ENCODE measurements at regions not wholly inside any gene's neighbourhood (a gene's known extent, or its start where the extent isn't known, plus 50 kb on each side); places are given as distances from the start of the nearest gene placed in this dataset.
A peak's percentile ranks its signal among the peaks of the same experiment; 100 is the strongest.

- no peak for DNase-seq (ENCODE audit: low read depth)
- no peak for TF ChIP-seq CTCF (conservative IDR thresholded peaks at IDR 0.05; ENCODE audit: low read depth, low read length)
- no peak overlapping the region for H3K4me3 ChIP-seq (ENCODE audit: low read depth, low read length)
Observed at GRCh38 chr3:27593173-27593572, 109.0 kb upstream of the SLC4A7 start.

- no peak overlapping the region for H3K4me3 ChIP-seq (ENCODE audit: low read depth, low read length)
- DNase-seq (ENCODE audit: low read depth) = no peak
- no peak for TF ChIP-seq CTCF (conservative IDR thresholded peaks at IDR 0.05; ENCODE audit: low read depth, low read length)
Observed at GRCh38 chr3:27591312-27592210, 107.4 kb upstream of the SLC4A7 start.

GRCh38 chr3:27590437-27591298 lies 106.5 kb upstream of the SLC4A7 start:
- H3K4me3 ChIP-seq (ENCODE audit: low read depth, low read length) = no peak overlapping the region
- TF ChIP-seq CTCF (conservative IDR thresholded peaks at IDR 0.05; ENCODE audit: low read depth, low read length) = no peak
- peak; percentile 56 for DNase-seq (ENCODE audit: low read depth)

GRCh38 chr3:27589795-27590194 lies 105.6 kb upstream of the SLC4A7 start:
- no peak for TF ChIP-seq CTCF (conservative IDR thresholded peaks at IDR 0.05; ENCODE audit: low read depth, low read length)
- no peak overlapping the region for H3K4me3 ChIP-seq (ENCODE audit: low read depth, low read length)
- peak; percentile 77 for DNase-seq (ENCODE audit: low read depth)

- H3K4me3 ChIP-seq (ENCODE audit: low read depth, low read length) = no peak overlapping the region
- TF ChIP-seq CTCF (conservative IDR thresholded peaks at IDR 0.05; ENCODE audit: low read depth, low read length) = no peak
- no peak for DNase-seq (ENCODE audit: low read depth)
Observed at GRCh38 chr3:27585429-27585828, 101.2 kb upstream of the SLC4A7 start.

- no peak for DNase-seq (ENCODE audit: low read depth)
- no peak for TF ChIP-seq CTCF (conservative IDR thresholded peaks at IDR 0.05; ENCODE audit: low read depth, low read length)
Observed at GRCh38 chr3:27584874-27585273, 100.7 kb upstream of the SLC4A7 start.

More at GRCh38 chr3:27584874-27585273, 100.7 kb upstream of the SLC4A7 start:
- no peak overlapping the region for H3K4me3 ChIP-seq (ENCODE audit: low read depth, low read length)
